Dedifferentiated amniotic fluid mesenchymal stem cell (primary cell): ENCODE measurements at regions not wholly inside any gene's neighbourhood (a gene's known extent, or its start where the extent isn't known, plus 50 kb on each side); places are given as distances from the start of the nearest gene placed in this dataset.
"Not testable (repeated sequence)": the region's sequence is repeated elsewhere in the genome, so short reads cannot be mapped to it uniquely, and the experiment has no call there.

Experiments
- DNase-seq: peaks from one replicate; pipeline ENCODE4 v3.0.0-alpha.2; 2016; ENCODE audit errors: extremely low spot score

- no peak for DNase-seq
Observed at GRCh38 chr3:87795701-87796100, 263.1 kb downstream of the CGGBP1 start.

GRCh38 chr3:87793337-87793877 is 265.4 kb downstream of the CGGBP1 start:
- DNase-seq: no peak

DNA sequence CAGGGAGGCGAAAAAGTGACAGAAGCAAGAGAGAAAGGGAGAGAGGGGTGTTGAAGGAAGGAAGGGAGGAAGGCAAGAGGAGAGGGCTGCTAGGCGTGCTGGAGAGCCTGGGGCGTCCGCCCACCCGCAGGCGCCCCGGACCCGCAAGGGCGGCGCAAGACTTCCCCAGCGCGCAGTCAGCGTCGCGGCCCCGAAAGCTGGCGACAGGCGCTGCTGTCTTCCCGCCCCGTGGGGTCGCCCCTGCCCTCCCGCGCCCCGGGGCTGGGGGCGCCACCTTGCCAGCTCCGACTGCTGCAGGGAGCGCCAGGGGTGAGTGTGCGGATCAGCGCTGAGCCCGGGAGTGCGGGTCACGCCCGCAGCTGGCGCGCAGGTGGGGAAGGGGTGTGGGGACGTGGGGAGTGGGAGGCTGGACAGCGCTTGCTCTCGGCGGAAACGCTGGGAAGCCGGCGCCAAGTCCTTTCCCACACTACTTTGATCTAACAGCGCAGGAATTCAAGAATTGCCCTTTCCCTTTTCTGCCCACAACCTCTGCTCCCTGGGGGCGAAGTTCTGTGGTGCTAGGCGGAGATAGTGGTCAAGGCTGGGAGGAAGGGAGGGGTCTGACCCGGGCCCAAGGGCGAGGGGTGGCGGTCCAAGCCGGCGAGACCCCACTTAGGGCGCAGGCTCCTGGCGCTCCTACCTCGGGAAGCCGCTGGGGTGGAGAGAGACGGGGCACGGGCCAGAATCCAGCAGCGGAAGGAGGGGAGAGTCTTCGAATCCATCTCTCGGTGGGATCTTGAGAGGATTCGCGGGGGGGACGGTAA is 266.1 kb downstream of the CGGBP1 start, which contains the start of gene HTR1F:
Gene HTR1F (plus strand): TSS at position 173 of the 803 bp plus-strand sequence.
- DNase-seq: no peak

GRCh38 chr3:87792198-87792533 is 266.6 kb downstream of the CGGBP1 start:
- no peak for DNase-seq

DNA sequence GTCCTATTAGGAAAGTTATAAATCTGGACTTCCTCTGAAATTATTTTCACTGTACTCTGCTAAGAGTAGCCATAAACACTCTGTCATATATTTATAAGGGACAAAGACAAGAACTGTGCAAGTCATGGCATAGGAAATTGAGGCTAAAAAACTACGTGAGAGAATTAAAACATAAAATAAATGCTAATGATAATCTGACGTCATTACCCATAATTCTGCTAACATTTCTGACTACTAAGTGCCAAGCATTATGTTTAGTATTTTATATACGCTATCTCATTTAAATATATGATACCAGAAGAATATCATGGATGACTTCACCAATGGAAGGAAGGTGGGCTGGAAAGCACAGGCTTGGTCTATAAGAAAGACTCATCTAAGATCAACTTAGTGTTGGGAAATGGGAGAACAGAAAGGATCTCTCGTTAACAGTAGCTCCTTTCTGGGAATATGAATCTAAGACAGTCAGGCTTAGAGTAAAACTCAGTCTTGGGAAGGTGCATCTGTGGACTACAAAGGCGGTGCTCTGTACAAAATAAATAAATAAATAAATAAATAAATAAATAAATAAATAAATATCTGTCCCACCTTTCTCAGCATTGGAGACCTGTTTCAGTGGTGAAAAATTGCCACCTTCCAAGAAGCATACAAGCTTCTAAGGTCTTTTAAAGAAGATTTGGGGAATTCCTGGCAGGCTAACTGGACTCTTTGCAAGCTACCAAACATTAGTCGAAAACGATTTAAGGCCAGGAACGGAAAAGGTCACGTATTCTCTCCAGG is 267.4 kb downstream of the CGGBP1 start:
- DNase-seq: no peak

DNA sequence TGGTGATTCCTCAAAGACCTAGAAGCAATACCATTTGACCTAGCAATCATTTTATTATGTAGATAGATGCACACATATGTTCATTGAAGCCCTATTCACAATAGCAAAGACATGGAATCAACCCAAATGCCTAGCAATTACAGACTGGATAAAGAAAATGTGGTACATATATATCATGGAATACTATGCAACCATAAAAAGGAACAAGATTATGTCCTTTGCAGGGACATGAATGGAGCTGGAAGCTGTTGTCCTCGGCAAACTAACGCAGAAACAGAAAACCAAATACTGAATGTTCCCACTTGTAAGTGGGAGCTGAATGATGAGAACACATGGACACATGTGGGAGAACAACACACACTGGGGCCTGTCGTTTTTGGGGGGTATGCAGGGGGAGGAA is 269.8 kb downstream of the CGGBP1 start:
- DNase-seq: not testable (repeated sequence)

GRCh38 chr3:87788516-87788915 is 270.3 kb downstream of the CGGBP1 start:
- no peak for DNase-seq

GRCh38 chr3:87780811-87781210 is 278.0 kb downstream of the CGGBP1 start:
- no peak for DNase-seq

DNA sequence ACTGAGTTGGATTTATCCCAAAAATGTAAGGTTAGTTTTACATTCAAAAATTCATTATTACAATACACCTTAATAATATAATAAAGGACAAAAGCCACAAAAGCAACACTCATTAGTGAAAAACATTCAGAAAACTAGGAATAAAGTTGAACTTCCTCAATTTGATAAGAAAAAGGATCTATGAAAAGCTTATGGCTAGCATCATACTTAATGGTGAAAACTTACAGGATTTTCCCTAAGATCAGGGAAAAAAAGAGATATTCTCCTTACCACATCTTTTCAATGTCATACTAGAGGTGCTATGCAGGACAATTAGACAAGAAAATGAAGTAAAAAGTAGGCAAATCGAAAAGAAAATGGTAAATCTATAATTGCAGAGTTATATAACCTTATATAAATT is 279.9 kb downstream of the CGGBP1 start:
- DNase-seq: no peak

- no peak for DNase-seq
Observed at GRCh38 chr3:87771337-87772192, 287.2 kb downstream of the CGGBP1 start.

DNA sequence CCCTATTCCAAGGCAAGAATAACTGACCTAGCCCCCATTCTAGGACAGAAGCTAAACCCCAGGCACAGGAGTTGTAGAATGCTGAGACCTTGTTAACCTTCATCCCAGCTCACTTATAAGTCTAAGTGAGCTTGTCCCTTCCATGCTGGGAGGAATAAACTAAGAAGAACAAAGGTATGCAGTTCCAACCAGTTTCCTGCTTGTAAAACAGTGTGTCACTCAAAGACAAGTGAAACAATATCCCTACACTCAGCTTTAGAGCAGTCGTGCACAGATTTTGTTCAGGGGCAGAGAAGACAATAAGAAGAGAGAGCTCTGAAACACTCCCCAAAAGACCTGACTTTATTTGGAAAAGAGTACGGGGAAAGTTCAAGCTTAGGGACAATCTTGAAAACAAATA is 292.1 kb downstream of the CGGBP1 start:
- no peak for DNase-seq

GRCh38 chr3:87765256-87765655 is 293.5 kb downstream of the CGGBP1 start:
- no peak for DNase-seq

DNA sequence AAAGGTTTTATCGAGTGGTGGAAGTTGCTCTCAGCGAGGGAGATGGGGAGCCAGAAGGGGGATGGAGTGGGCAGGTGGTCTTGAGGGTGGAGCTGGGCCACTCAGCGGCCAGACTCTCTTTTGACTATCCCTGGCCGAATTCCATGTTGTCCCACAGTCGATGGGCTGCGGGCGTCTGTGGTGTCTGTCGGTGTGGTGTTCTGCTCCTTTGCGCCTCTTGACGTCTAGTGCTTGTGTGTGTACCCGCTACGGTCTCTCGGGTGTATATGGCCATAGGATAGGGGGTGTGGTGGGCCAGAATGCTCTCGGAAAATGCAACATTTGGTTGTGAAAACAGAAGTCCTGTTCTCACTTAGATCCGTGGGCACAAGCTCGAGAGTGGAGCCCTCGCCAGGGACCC is 297.0 kb downstream of the CGGBP1 start:
- DNase-seq: no peak

GRCh38 chr3:87761341-87761740 is 297.5 kb downstream of the CGGBP1 start:
- no peak for DNase-seq

- DNase-seq: no peak
Observed at GRCh38 chr3:87756616-87757015, 302.2 kb downstream of the CGGBP1 start.

- no peak for DNase-seq
Observed at GRCh38 chr3:87755852-87756251, 303.0 kb downstream of the CGGBP1 start.

DNA sequence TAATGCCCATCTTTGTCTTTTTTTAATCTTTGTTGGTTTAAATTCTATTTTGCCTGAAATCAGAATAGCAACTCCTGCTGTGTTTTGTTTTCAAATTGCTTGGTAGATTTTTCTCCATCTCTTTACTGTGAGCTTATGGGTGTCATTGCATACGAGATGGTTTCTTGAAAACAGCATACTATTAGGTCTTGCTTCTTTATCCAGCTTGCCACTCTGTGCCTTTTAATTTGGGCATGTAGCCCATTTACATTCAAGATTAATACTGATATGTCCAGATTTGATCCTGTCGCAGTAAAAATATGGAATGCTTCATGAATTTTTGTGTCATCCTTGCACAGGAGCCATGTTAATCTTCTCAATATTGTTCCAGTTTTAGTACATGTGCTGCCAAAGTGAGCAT is 316.6 kb downstream of the CGGBP1 start:
- DNase-seq: no peak

DNA sequence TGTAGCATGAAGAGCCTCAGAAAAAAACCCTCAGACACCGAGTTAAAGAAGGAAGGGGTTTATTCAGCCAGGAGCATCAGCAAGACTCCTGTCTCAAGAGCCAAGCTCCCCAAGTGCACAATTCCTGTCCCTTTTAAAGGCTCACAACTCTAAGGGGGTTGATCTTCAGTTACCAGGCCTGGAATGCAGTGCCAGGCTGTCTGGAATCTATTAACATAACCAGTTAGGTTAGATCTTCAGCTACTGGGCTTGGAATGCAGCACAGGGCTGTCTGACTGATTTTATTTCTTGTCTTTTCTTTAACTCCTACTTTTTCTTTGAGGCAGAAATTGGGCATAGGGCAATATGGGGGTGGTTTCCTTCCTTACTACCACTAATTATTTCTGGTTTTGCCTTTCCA is 317.9 kb downstream of the CGGBP1 start:
- not testable (repeated sequence) for DNase-seq

DNA sequence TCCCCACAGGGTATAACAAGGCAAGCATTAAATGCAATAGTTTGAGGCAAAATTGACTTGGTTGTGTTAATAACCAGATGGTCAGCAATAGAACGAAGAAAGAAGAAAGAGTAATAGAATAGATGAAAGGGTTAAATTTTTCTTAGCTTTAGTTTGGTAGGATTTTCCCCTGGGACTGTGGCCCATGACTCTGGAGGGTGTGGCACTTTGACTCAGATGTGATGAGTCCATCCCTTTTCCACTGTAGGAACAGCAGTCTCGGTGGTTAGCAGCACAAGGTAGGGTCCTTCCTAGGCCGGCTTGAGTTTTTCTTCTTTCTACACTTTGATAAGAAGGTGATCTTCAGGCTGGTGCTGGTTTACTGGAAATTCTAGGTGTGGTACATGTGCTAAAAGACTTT is 321.0 kb downstream of the CGGBP1 start:
- DNase-seq: not testable (repeated sequence)

GRCh38 chr3:87733671-87734367 is 325.0 kb downstream of the CGGBP1 start:
- DNase-seq: no peak

DNA sequence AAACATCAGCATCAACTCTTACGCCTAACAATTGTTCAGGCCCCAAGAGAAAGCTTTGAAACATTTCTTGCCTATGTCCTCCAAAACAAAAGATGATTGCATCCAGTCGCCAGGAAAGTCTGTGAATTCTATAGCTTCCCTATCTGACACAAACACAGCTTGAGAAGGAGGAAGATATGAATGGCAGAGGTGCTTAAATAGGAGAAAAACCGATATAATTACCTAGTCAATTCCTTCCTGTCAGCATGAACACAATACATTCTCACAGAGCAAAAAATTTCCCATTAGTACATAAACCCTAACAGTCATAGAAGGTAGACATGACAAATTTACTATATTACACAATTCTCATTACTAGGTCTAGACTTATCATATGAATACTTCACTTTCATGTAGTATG is 326.5 kb downstream of the CGGBP1 start:
- no peak for DNase-seq
